ENCODE measurements at regions not wholly inside any gene's neighbourhood (a gene's known extent, or its start where the extent isn't known, plus 50 kb on each side); places are given as distances from the start of the nearest gene placed in this dataset.

DNA sequence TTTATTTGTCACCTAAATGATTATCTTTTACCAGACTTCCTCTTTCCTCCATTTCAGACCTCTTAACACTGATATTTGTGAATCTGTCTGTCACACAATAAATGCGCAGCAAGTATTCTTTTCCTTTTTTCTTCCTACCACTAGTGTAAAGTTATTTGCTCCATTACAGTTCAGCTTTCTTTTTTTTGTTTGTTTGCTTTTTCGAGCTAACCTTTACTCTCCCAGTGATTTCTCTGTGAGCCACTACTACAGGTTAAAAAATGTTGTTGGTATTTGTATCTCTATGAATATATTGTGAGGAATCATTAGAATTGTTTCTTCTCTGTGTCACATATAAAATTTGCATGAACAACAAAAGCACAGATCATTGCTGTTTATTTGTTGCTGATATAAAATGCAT, 854.0 kb upstream of the GCFC2 start:
- TF ChIP-seq, protein P1, sequence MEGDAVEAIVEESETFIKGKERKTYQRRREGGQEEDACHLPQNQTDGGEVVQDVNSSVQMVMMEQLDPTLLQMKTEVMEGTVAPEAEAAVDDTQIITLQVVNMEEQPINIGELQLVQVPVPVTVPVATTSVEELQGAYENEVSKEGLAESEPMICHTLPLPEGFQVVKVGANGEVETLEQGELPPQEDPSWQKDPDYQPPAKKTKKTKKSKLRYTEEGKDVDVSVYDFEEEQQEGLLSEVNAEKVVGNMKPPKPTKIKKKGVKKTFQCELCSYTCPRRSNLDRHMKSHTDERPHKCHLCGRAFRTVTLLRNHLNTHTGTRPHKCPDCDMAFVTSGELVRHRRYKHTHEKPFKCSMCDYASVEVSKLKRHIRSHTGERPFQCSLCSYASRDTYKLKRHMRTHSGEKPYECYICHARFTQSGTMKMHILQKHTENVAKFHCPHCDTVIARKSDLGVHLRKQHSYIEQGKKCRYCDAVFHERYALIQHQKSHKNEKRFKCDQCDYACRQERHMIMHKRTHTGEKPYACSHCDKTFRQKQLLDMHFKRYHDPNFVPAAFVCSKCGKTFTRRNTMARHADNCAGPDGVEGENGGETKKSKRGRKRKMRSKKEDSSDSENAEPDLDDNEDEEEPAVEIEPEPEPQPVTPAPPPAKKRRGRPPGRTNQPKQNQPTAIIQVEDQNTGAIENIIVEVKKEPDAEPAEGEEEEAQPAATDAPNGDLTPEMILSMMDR (conservative IDR thresholded peaks at IDR 0.05 in 1 of 2, IDR thresholded peaks at IDR 0.05 in 1 of 2; ENCODE audit: low read depth in 1 of 2, low read length in 2 of 2) = no peak
- no peak for TF ChIP-seq EZH2 (IDR thresholded peaks at IDR 0.05; ENCODE audit: low read length, missing control alignments)
